Medulla oblongata (tissue), 1 donor: ENCODE measurements at regions not wholly inside any gene's neighbourhood (a gene's known extent, or its start where the extent isn't known, plus 50 kb on each side); places are given as distances from the start of the nearest gene placed in this dataset.

Experiments
- DNase-seq: peaks from one replicate; pipeline ENCODE4 v3.0.0-alpha.2; 2015; ENCODE audit errors: extremely low spot score

DNA sequence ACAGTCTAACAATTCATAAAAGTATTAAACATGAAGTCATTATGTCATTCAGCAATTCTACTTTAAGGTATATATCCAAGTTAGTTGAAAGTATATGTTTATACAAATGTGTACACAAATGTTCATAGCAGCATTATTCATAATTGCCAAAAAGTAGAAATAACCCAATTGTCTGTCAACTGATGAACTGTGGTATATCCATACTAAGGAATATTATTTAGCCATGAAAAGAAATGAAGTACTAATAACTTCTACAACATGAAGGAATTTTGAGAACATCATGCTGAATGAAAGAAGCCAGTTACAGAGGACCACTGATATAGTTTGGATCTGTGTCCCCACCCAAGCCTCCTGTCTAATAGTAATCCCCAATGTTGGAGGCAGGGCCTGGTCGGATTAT is 224.3 kb downstream of the SPATA31D1 start:
- DNase-seq: no peak

DNA sequence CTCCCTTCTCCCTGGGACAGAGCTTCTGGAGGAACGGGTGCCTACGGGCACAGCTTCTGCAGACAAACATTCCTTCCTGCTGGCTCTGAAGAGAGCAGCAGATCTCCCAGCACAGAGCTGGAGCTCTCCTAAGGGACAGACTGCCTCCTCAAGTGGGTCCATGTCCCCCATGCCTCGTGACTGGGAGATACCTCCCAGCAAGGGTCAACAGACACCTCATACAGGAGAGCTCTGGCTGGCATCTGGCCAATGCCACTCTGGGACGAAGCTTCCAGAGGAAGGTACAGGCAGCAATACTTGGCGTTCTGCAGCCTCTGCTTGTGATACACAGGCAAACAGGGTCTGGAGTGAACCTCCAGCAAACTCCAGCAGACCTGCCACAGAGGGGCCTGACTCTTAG is 227.9 kb downstream of the SPATA31D1 start:
- DNase-seq: no peak

DNA sequence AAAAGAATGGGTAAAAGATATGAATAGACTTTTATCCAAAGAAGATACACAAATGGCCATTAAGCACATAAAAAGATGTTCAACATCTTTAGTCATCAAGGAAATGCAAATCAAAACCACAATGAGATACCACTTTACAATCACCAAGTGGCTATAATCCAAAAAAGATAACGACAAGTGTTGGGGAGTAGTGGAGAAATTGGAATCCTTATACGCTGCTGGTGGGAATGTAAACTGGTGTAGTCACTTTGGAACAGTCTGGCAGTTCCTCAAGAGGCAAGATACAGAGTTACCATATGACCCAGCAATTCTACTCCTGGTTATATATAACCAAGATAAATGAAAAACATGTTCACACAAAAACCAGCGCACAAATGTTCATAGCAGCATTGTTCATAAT is 234.9 kb downstream of the SPATA31D1 start:
- no peak for DNase-seq

DNA sequence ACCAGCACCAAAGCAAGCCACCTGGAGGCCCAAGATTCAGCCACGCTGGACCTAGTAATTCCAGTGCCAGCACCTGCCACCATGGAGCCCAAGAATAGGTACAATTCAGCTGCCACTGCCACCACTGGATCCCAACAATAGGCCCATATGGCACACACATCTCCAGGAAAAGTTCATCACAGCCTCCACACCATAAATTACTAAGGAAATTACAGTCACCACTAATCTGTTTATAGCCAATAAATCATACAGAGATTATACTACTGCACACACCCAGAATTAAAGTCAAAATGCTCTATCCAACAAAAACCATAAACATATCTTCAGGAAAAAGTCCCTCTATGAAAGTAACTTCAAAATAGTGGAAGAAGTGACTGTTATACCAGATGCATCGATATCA is 242.8 kb downstream of the SPATA31D1 start:
- DNase-seq: no peak

DNA sequence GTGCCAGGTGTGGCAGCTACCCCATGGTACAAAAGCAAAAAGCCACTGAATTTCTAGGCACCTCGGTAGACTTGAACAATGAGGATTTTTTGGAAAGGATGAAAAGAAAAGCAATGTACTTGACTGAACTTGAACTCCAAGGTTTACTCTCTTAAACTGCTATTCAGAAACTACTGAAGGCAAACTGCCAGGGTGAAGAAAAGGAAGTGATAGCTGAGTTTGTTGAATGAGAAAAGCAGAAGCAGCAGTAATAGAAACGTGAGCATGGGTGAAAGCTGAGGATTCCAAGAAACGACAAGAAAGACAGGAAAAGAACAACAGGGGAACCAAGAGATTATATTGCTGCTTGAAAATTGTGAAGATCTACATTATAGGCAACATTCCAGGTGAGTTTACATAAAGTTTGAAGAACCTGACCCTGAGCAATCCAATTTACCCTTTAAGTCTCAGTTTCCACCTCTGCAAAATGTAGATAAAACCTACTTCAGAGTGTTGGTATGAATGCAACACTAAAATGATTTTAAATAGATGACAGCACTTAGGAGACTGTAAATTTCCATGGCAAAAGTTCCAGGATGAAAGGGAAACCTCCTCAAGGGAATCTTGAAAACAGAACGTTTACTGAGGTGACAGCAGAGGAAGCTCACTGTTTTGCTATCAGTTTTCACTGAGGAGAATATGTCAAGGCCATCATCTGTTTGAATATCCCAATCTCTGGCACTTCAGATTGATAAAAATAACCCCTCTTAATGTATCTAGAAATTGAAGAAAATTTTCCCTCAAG is 245.8 kb downstream of the SPATA31D1 start:
- no peak for DNase-seq

DNA sequence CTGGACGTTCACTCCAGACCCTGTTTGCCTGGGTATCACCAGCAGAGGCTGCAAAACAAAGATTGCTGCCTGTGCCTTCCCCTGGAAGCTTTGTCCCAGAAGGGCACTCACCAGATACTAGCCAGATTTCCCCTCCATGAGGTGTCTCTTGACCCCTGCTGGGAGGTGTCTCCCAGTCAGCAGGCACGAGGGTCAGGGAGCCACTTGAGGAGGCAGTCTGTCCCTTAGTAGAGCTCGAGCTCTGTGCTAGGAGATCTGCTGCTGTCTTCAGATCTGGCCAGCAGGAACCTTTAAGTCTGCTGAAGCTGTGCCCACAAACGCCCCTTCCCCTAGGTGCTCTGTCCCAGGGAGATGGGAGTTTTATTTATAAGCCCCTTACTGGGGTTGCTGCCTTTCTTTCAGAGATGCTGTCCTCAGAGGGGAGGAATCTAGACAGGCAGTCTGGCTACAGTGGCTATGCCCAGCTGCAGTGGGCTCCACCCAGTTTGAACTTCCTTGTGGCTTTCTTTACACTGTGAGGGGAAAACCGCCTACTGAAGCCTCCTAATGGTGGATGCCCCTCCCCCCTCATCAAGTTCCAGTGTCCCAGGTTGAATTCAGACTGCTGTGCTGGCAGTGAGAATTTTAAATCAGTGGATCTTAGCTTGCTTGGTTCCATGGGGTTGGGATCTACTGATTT is 253.9 kb downstream of the SPATA31D1 start:
- no peak for DNase-seq

DNA sequence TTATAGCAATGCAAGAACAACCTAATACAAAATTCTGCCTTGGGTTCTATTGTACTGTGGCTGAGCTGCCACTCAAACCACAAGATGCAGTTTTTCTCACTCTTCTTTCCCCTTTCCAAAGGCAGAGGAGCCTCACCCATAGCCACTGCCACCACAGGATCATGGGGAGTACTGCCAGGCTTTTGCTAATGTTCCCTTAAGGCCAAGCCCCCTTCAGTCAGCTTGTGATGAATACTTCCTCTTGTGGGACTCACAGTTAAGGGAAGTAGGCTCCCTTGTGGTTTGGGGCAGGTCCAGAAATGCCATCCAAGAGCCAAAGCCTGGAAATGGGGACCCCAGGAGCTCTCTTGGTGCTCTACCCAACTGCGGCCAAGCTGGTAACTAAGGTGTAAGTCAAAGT is 258.7 kb downstream of the SPATA31D1 start:
- no peak for DNase-seq

DNA sequence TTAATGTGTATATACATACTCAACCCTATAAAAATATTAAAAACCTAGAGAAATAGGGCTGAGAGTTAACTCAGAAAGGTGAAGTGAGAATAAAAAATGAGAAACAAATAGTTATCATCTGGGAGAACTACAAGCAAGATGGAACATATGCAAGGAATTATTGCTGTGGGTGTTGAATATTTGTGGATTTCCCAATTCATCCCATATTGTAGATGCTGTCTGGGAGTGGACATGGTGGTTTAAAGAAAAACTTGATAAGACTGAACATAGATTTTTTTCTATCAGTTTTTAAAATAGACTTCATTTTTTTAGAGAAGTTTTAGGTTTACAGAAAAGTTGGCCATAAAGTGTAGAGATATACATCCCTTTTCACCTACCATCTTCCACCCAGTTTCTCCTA is 263.5 kb downstream of the SPATA31D1 start:
- no peak for DNase-seq

DNA sequence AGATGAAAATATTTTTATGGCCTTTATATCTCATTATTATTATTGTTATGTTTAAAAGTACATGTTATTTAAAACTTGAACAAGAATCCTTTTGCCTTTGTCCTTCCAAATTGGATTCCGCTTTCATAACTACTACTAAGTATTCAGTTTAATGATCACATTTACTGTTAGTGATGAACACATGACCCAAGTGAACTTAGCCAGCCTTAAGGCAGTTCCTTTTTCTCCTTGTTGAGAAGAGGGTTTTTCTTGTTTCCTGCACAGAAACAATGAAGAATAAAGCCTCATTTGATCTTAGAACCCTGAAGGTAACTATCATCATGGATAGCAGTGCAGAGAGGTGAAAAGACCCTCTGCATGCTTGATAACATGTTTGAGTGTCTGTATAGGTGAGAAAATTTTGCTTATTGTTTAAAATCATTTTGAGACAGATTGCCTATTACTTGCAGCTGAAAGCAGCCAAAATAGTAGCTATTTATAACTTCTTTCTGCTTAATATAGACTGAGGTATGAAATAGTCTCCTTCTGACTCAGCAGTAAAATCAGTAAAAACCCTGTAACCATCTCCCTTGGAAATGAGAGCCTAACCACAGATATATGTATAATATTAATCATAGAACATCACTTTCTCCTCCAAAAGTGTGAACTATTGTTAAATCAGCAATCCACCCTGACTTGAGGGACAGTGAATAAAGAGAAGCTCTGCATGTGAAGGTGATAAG is 266.2 kb downstream of the SPATA31D1 start:
- no peak for DNase-seq

DNA sequence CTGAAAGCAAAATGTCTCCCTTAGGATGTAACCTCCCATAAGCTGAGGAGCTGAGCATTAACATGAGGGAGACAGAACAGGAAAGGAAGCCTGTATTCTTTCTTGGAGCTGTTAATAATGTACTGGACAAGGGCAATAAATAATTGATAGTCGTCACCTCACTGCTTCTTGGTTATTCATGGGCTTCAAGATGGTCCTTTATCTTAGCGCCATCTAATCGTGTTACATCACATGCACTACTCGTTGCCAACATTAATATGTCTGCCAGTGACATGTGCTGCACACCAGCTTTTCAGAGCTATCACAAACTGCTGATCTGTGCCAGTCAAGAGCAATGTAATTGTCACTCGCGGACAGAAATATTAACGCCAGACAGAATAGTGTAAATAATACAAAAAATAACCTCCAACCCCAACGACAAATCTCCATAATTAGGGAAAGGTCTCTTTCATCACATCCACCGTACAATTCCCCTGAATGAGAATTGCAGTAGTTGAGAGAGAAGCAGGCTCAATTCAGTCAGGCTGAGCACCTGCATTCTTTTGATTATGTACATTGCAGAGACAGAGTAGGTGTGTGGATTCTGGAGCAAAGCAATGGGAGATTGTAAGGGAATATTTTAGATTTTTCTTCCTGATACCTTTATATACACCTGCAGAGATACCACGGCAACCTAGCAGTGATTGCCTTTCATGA is 267.1 kb downstream of the SPATA31D1 start:
- DNase-seq: no peak

DNA sequence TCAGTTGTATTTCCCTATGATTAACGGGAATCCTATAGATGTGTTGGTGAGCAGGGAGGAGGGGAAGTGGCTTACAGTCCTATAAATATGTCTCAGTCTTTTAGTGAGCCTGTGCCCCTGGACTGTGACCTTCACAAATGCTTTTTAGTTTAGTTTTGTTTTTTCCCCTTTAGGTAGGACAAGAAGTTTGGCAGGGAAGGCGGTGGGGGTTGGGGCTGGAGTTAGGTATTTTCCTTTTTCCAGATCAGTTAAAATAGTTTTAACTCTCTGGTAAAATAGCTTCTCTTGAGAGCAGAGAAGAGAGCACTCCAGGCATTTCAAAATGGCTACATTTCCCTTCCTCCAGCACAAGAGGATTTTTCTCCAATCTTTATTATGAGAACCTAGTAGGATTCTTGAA is 272.1 kb downstream of the SPATA31D1 start:
- DNase-seq: no peak

DNA sequence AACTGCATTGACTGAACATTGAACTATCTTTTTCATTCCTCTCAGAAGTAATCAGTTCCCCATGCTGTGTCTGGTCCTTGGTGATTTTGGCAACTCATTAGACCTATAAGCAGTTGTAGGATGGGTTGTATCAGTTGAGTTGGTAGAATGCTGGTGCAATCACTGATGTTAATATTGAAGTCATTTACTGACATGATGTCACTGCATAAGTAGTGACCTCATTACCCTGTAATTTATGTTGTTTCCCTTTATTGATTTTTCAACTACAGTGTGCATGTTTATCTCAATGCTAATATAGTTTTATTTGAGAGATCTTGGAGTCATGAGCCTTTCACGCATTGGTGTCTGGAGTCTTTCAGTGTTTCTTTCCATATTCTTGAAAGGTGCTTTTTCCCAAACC is 275.0 kb downstream of the SPATA31D1 start:
- DNase-seq: no peak

DNA sequence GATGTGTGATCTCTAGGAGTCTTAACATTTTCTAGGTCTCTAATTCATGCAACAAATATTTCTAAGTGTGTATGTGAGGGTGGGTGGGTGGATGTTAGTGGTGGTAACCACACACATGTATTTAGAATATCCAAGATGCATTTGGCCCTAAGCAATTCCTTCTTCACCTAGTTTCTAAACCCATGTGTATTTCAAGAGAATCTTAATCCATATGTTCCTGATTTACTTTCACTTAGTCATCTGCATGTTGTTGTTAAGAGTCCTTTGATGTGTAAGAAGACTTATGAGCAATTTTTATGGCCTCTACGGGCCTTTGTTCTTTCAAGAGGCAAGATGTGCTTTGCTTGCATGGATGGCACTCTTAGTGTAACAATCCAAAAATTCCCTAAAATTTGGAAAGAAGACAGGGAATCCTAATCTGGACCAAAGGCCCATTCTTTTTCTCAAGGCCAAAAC is 282.6 kb downstream of the SPATA31D1 start:
- DNase-seq: no peak

DNA sequence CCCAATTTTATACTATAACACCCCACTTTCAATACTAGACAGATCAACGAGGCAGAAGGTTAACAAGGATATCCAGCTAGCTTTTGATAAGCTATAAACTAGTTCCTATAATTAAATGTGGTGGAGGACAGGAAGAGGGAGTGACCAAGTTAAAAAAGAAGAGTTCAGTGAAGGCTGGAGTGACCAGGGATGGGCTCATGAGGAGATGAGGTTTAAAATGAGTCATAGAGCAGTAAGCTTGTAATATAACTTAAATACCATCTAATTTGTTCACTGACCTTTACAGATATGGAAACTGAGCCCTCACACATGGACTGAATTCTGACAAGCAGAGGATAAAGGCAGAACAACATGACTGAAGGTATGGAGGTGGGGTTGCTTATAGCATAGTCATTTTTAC is 284.5 kb downstream of the SPATA31D1 start:
- no peak for DNase-seq

DNA sequence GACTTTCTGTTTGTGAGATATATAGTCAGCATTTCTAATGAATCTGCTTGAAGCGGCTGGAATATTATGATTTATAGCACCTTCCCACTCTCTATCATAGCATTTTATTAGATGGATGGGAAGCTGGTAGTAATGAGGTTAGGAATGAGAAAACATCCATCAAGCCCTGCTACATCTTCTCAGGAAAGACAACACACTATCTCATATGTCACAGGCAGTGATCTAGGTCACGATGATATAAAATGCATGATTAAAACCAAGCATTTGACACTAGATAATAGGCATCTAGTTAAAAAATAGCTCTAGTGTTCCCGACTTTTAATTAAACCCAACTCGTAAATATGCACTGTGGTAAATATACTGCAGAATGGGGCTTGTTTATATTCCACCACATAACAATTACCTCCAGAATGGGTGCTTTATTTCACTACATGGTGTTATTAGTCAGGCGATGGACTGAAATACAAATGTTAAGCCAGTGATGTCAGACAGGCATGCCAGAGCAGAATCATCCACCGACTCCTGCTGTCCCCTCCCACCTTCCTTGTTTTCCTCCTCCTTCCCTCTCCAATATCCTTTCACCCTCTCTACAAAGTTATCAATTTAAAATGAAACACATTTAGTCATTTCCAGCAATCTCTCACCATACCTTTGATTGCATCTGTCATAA is 286.8 kb downstream of the SPATA31D1 start:
- DNase-seq: no peak

DNA sequence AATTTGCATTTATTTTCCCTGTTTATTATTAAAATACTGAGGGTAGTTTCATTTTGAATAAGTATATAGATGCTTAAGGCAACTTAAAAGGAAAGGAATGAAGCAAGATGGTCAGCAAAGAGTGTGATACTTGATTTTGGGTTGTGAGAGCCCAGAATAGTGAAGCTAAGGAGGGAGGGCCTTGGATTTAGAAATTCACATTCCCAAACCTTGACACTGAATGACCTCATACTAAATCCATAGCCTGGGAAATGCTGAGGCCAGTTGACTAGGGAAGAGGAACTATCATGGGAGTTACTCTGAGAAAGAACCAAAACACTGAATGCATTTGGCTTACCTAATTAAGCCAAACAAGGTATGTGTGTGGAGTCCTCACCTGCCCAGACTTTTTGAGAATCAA is 292.5 kb downstream of the SPATA31D1 start:
- no peak for DNase-seq

DNA sequence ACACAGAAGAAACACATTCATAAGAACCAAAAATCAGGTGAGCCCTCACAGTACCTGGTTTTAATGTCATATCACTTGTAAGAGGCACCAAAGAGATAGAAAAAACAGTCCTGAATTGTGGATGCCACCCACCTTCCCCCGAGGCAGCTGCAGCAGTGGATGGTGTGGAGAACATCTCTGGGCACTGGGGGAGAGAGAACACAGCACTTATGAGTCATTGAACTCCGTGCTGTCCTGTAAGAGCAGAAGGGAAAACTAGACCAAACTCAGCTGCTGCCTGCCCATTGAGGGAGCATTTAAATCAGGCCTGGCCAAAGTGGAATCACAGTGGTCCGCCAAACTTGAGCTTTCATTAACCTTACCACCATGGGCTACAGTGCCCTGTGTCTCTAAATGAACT is 296.2 kb downstream of the SPATA31D1 start:
- no peak for DNase-seq

DNA sequence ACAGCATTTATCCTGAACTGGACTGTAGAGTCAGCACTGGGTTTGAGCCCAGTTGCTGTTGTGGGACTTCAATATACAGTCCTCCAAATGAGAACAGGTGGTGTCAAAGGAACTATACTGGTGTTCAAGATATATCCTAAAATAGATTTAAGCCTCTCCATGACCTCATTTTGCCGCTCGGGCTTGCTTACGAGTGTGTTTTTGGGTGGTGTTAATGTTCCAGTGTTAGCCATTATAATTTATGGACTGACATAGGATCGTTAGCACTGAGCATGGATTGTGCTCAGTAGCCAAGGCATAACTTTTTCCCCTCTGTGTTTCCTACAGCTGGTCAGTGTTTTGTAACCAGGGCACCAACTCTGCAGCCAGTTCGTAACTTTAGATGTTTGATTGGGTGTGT is 306.6 kb downstream of the SPATA31D1 start:
- DNase-seq: no peak

DNA sequence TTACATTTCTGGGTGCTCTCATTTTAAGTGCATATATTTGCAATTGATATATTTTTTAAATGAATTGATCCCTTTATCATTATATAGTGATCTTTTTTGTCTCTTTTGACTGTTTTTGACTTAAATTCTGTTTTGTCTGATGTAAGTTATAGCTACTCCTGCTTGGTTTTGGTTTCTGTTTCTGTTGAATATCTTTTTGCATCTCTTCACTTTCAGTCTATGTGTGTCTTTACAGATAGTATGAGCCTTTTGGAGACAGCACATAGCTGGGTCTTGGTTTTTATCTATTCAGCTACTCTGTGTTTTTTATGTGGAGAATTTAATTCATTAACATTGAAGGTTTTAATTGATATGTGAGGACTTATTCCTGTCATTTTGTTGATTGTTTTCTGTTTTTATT is 311.3 kb downstream of the SPATA31D1 start:
- no peak for DNase-seq

DNA sequence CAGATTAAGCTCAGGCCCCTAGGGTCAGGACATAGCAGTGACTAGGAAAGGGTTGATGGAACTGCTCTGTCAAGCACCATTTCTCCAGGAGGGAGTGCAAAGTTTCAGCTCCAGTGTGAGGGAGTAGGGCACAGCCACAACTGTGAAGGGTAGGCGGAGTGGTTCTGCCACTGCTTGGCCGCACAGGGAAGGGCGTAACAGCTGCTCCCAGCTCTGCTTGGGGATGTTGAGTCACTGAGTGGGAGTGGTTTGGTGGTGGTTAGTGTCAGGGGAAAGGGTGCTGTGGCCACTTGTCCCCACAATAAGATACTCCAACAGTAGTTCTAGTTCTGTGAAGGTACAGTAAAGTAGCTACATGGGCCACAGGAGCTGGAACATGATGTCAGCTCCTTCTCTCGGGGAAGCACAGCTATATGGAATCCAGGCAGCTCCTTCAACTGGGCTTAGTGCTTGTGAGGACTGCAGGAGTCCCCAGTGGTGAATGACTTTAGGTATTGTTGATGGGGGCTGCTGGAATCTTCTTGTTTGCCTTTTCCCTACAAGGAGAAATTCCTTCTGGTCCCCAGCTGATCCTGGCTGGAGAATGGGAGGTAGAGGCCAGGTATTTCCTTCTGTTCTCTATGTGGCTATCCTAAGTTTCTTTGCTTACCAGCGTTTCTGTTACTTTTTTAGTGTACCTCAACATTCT is 314.5 kb downstream of the SPATA31D1 start:
- no peak for DNase-seq

DNA sequence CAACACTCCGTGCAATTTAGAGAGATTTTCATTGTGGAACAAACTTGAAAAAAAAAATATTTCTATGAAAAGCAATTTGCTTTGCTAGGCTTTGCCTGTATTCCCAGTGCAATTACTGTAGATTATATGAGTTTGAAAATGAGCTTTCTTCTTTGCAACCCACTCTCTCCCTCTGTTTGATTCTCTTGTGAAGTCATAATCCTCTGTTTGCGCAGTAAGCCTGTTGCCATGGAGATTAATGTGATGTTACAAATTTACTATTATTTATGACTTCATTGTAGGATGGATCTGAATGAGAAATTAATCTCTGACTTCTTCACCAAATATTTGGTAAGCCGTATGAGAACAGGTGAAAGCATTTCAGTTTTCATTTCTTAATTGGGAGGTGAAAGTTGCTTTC is 320.3 kb downstream of the SPATA31D1 start:
- DNase-seq: no peak
